ENCODE measurements at regions not wholly inside any gene's neighbourhood (a gene's known extent, or its start where the extent isn't known, plus 50 kb on each side); places are given as distances from the start of the nearest gene placed in this dataset.

DNA sequence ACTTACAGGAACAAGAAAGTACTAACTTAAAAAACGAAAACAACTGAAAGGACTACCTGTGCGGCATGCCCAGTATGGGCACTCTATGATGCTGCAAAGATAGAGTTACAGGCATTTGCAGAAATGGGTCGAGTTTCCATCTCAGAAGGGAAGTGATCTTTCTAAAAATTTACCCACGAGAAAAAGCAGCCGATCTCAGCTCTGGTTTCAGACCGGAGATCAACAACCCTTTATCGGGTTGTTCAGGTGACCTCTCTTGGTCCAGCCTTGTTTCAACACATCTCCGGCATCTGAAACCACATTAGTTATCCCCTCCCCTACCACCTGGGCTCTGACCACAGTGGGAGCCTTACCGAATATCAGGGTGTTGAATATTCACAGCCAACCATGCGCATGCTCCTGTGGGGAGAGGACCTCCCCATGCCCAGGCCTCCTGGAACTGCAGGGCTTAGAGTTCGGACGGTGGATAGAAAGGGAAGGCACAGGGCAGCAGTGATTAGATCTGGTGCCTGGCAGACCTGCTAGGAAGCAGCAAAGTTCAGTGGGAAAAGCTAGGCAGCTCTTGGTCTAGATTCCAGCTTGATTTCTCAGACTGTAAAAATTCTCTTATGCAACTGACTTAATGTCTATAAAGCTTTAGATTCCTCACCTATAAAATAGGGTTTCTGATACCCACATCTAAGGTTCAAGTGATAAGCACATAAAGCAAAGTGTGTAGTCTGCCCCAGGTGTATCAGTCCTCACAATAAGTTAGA is 906.0 kb downstream of the VRK1 start:
- DNase-seq = no peak

DNA sequence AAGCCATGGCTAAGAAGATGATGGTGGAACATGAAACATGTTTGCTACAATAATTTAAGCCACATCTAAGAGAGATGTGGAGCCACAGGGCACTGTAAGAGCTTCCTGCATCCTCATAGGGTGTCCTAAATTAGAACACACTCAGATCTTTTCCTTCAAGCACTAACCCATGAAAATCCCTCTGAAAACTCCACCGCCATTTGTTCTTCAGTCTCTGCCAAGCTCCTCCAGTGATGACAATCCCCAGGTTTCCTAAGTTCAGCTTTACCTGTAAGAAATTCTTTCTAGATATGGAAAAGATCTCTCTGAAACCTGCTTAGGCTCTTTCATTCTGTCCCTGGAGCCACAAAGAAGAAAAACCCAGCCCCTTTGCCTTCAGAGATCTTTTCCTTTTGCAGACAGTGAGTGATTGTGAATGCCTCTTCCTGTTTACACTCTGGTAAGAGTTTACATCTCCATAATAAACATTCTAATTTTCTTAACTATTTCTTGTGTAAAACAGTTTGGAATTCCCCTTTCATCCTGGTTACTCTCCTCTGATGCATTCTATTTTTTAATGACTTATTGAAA is 907.2 kb downstream of the VRK1 start:
- DNase-seq = no peak

DNA sequence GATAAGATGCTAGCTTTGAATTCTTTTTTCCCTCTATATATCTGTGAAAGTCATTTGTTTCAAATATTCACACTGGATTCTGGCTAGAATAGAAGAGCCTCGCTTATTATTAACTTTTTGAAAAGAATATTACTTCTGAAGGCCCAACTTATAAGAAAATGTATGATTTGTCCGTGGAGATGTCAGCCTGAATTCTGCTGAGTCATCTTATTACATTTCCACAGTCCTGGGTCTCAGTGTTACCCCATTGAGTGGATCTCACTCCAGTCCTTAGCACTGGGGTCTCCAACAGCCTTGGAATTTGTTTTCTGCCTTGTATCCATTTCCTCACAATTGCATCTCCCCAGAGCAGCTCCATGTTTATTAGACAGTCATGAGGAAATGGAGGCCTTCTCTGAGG is 907.9 kb downstream of the VRK1 start:
- no peak for DNase-seq

DNA sequence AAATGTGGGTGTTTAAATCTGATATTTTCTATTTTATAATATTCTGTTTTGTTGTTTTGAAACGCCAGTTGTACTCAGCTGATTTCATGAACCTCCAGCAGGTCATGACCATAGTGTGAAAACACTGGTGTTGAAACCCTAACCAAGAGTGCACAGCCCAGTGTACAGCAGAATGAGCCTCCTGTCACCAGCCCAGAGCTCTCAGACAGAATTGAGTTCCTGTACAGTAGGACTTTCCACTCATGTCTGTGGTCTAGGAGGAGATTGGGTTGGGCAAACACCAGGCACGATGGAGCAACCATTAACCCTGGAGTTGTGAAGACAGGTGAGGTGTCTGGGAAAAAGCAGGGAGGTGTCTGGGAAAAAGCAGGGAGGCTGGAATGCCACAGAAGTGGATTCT is 908.8 kb downstream of the VRK1 start:
- no peak for DNase-seq

DNA sequence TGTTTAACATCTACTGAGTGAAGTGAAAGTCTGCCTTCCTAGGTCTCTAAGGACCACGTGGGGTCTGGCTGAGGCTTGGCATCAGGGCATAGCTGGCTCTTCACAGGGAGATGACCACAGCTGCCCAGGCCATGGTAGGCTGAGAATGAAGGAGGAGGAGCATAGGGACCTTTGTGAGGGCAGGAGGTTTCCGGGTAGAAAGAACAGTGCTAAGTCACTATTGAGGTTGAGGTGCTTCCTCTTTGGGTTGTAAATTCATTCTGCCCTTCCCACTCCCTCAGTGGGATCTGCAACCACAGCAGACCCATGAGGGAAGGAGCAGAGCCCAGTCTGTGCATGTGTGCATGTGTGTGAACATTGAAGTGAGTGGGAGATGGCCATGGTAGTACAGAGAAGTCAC is 909.6 kb downstream of the VRK1 start:
- DNase-seq = no peak

DNA sequence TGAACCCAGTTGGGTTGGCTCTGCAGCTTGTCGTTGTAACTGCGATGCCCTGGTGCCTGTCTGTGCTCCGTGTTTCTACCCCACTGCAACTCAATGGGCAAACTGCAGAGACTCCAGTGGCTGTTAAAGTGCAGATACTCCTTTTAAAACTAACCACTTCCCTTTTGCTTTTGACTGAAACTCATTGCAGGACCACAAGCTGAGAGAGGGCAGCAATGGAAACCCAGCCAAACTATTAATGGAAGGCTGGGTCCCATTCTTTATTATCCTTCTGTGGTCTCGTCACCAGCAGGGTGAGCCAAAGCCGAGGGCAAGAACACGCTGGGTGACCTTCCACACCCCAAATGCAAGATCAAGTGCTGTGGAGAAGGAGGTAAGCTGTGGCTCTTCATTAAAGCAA is 910.4 kb downstream of the VRK1 start:
- no peak for DNase-seq

DNA sequence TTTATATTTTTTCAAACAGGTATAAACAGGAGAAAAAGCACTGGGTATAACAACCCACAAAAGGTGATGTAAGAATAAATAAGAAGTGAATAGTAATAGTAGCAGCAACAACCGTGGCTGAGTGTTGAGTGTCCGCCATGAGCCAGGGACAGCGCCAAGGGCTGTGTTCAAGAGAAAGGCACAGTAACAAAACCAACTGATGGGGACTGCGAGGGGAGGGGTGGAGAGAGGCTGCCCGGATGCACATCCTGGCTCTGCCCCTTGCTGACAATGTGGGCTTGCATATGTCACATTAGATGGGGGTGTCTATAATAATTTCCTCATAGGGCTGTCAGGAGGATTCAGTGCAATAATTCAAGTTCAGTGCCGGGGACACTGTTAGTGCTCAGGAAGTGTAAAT is 912.4 kb downstream of the VRK1 start:
- no peak for DNase-seq

DNA sequence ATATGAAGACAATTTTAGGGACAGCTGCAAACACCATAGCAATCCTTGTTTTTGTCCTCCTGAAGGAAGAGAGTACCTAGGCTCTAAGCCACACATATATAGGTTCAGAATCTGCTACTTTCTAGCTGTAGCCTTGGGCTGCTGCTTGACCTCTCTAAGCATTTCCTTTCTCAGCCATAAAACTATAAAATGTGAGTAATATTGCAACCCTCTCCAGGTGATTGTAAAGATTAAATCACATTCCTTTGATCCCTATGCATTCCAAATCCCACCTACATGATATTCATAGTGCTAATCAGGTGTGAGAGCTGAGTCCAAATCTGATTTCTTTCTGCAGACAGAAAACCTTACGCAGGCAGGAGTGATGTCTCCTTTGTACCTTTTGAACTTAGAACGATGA is 913.5 kb downstream of the VRK1 start:
- no peak for DNase-seq

DNA sequence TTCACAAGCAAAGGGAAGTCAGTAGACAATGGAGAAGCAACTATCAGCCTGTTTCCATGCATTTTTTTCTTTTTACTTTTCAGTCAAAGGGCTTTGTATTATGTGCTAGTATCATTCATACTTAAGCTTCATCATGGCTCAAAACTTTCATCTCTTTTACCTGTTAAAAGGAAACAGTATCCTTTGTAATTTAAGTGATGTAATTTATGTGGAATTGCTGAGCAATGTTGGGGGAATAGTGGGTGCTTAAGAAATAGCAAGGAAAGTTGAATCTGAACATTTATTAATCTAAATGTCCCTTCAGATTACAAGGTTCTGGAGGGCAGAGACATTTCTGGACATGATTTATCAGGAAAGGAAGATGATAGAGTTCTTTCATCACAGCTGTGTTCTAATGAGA is 915.3 kb downstream of the VRK1 start:
- no peak for DNase-seq

DNA sequence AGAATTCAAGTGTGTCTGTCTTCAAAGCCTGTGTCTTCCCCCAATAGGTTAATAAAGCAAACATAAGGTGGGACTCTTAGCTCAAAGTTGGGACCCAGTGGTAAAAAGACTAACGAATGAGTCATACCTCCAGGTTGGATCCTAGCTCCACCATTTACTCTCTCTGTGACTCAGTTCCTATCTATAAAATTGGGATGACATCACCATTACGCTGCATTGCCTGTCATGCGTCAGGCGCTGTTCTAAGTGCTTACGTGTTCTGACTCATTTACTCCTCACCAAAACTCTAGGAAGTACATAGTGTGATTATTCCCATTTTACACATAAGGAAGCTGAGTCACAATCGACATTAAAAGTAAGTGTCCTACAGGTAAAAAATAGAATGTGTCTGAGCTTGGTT is 915.8 kb downstream of the VRK1 start:
- DNase-seq = no peak

DNA sequence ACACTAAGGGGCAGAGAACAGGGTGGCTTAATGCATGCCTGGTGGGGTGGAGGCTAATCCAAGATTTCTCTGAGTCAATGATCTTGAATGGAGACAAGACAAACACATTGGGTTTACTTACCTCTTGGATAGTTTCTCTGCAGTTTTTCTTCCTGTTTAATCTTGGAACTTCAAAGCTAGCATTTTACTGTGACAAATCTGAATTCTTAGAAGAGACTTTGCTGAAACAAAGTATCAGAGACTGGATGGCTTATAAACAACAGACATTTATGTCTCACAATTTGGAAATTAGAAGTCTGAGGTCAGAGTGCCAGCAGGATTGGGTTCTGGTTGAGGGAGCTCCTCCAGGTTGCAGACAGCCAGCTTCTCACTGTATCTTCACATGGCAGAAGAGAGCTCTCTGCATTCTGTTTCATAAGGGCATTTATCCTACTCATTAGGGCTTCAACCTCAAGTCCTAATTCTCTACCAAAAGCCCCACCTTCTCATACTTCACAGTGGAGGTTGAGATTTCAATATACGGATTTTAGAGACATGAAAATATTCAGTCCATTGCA is 921.8 kb downstream of the VRK1 start:
- DNase-seq = no peak

DNA sequence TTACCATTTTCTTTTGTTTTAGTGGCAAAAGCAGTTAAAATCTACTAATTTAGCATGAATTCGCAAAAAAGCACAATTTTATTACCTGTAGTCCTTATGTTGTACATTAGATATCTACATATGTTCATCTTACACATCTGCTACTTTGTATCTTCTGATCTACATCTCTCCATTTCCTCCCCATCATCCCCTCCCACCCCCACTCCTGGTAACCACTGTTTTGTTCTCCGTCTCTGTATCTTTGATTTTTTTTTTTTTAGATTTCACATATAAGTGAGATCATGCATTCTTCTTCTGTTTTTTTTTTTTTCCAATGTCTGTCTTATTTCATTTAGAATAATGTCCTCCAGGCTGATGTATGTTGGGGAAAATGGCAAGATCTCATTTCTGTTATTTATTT is 922.7 kb downstream of the VRK1 start:
- DNase-seq = no peak

DNA sequence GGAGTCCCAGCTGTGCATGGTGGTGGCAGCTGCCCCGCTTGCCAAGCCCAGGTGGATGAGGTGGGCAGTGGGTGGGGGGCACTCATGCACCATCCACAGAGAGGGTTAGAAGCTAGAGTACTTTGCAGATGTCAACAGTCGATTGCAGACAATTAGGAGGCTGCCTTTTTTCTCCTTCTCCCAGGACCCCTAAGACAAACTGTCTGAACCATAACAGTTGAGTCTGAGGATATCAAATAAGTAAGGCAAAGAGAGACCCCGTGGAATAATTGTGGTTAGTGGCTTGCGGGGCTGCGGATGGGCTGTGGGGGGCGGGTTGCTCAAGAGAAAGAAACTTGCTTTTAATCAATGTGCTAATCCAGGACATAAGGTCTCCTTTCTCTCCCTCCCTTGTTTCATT is 926.2 kb downstream of the VRK1 start:
- DNase-seq = no peak

DNA sequence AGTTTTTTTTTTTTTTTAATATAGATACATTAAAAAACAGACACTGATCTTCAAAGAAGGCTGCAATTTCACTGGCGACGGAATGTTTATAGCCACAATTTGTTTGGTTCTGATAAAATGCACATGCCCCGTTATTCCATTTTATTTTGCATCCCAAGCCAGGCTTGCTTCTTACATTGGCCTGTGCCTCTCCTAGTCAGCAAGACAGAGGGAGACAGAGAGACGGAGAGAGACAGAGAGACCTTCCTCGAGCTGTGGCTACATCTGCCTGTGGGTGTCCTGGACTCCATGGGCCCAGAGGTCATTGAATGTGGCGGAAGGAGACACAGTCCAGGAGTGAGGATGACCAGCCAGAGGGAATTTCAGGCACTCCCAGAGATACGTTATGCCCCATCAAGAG is 926.6 kb downstream of the VRK1 start:
- no peak for DNase-seq

DNA sequence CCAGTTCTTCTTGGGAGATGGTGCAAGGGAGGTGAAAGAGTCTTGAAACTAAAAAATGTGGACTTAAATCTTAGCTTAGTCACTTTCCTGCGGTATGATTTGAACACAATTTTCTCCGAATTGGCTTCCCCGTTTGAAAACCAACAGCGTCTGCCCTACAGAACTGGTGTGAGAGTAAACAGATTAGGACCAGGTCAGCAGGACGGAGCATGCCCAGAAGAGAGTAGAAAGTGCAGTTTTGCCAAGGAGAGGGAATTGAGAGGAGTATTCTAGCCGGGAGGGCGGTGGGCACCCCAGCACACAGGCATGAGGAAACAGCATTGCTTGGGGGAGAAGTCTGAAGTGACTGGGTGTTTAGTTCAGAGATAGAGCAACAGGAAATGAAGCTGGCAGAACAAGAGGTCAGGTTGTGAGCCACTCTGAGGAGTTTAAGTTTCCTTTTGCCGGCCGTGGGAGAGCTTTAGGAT is 927.1 kb downstream of the VRK1 start:
- DNase-seq = no peak

DNA sequence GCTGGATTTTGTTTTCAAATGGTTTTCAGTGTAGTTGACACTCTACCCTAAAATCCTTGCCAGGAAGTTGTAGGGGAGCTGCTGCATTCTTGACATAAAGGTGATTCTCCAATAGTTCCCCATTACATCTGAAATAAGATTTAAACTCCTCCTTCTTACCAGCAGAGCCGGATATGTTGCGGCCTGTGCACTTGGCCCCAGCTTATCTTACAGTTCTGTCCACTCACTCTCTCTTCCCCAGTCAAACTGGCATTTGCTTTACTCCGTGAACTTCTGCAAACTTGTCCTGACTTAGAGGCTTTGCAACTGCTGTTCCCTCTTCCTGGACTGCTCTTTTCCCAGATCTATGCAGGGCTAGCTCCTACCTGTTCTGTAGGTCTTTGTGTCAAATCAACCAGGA is 929.5 kb downstream of the VRK1 start:
- no peak for DNase-seq

DNA sequence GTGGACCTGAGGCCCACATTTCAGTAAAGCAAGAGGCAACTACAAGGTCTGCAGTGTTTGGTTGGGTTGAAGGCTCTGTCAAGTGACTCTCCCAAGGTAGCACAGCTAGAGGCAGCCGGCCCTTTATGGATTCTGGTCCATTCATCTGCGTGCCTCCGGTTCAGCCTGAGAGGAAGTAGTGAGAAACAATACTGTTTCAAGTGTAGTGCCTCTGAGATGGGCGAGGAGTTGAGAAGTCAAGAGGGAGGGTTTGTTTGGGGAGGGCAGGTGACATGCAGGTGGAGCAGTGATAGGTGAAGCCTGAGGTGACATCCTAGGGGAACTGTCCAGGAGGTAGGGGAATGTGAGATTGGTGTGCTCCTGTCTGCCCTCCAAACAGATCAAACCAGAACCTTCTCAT is 933.5 kb downstream of the VRK1 start:
- no peak for DNase-seq

DNA sequence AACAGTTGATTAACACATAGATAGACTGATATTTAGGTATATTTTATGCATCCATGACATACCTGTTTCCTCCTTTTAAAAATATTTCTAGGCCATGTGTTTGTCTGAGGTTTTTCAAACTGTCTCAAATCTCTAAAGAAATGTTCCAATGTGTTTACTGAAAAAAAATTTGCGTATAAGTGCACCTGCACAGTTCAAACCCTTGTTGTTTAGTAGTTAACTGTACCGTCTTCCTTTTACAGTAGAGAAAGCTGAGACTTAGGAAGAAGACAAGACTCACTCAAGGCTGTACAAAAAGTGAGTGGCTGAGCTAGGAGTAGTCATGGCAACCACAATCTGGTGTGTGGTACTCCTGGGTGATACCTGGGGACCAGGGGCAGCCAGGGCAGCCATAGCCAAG is 934.6 kb downstream of the VRK1 start:
- DNase-seq = no peak

DNA sequence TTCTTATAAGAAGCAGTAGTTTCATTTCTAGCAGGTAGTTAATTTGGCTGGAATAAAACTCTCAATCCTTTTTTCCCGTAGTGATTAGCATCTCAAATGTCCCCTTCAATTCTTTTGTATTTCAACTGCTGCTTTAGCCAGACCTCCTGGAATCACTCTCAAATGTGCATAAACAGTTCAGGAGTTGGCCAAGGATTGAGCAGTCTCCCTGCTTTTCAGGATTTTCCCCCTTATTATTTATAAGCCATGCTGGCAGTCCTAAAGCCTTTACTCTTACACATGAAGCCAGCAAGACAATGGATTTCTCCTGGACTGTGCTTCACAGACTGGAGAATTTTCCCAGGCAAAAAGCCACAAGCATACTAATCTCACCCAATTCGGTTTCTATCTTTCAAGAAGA is 950.1 kb downstream of the VRK1 start:
- DNase-seq = no peak

DNA sequence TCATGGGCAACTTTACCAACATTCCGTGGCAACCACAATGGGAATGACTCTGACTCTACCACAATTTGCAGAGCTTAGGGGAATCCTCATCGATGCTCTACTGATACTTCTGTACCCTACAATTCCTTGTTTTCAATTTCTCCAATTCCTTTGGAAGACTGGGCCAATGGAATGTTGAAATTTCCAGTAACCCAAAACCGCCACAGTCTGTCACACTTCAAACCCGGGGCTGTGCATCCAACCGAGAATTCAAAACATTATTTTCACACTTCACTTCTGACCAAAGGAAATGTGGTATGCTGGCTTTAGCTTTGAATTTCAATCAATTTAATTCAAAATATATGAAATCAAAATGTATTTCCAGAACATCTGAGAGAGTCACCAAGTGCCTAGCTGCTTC is 951.4 kb downstream of the VRK1 start:
- no peak for DNase-seq

DNA sequence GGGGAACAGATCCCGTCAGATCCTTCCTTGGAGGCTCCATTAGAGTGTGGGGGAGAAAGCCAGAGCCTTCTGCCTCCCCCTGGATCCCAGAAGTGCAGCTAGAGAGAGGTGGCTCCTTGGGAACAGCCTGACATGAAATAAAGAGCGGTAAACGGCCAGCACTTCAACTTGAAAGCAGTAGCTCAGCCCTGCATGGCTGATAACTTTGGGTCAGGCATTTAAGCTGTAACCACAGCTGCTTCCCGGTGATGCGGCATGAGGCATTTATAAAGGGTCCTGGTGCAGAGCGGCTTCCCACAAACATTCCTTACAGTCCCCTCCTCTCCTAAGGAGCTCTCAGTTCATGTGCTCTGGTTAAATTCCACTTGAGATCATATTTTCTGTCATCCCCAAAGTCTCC is 960.3 kb downstream of the VRK1 start:
- DNase-seq = no peak

DNA sequence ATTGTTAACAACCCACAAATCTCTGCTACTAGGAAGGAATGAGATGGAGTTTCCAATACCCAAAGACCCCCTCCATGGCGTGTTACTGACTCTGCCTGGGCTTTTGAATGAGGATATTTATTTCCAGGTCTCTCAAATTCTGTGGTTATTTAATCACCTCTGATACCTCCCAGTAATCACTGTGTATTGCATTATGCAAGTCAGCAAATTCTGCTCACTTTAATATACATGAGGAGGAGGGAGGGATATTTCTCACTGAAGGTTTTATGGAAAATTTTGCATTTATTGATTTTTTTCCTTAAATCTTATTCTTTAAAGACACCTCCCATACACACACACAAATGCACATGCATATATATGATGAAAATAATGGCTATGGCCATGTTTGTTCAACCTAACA is 962.9 kb downstream of the VRK1 start:
- DNase-seq = no peak

DNA sequence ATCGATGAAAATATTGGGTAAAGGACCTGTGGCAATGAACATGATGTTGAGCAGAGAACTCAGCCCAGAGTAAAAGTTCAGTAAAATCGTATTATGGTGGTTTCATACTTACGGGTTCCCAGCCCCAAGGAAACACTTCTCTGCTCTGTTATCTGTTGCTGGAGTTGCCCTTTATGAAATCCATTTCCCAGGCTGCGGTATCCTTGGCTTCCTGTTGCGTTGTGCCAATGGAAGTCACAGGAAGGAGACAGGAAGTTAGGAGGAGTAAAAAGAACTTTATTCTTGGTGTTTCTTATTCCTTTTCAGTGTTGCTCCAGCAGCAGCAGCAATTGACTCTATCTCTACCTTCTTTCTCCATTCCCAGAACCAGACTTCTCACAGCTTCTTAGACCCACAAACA is 965.2 kb downstream of the VRK1 start:
- DNase-seq = no peak

DNA sequence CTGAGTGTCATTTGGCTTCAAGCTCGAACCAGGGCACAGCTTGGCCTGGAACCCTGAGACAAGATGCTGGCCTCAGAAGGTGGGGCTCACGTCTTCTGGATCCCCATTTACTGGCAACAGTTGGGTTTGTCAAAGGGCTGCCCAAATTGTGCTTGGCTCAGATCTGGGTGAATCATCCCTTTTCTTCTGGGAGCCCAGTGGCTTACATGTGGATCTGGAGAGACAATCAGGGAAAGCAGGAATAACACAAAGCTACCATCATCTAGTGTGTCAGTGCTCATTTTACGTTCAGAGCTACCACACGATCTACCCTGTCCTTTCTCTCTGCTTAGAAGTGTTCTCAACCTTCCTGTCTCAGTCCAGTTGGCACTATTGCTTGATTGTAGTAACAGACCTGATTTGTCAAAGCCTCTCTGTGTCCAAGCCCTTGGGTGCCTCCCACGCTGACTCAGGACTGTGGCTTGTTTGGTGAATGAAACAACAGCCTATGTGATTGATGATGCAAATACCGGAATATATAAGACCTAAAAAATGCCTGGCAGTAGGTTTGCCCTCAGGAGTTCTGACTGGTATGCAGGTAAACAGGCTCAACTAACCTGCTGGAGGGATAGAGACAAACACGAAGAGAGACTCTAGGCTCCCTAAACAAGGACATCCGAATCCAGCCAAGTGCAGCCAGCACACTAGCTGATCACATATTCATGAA is 974.3 kb downstream of the VRK1 start:
- DNase-seq = no peak
